Pancreas (tissue), 10 donors: ENCODE measurements at regions not wholly inside any gene's neighbourhood (a gene's known extent, or its start where the extent isn't known, plus 50 kb on each side); places are given as distances from the start of the nearest gene placed in this dataset.
"Not testable (repeated sequence)": the region's sequence is repeated elsewhere in the genome, so short reads cannot be mapped to it uniquely, and the experiment has no call there.

Experiments
- ATAC-seq, 4 donors: fragments of 200-7000 bp; cut with Tn5 transposase; one replicate each; pipeline versions ENCODE4 v1.8.0 to v1.9.1; 2020; ENCODE audit warnings: mild to moderate bottlenecking in 4 of 4, moderate library complexity in 4 of 4
- DNase-seq, 6 donors: peaks; one replicate each; pipeline ENCODE4 v3.0.0-alpha.2; 2020
- FAIRE-seq: peaks from 2 replicates; lab custom pipeline; 2012; peaks lifted over from hg19 to GRCh38; lab: Jason Lieb, UNC
- H3K27ac ChIP-seq, 4 donors: fragments of 200-600 bp; sonication (generic); 1 replicate in 3 of 4; 2 replicates in 1 of 4; pipeline versions ENCODE4 v1.5.0 to v1.8.0; 2020
- H3K27me3 ChIP-seq, 4 donors: fragments of 200-600 bp; one replicate each; pipeline ENCODE4 v1.8.0; 2021
- H3K36me3 ChIP-seq, 3 donors: fragments of 200-600 bp; sonication (generic) in 1 of 3; one replicate each; pipeline versions ENCODE4 v1.5.0 to v1.8.0; 2020 to 2021
- H3K4me1 ChIP-seq, 3 donors: fragments of 200-600 bp; one replicate each; pipeline ENCODE4 v1.8.0; 2021
- H3K4me3 ChIP-seq, 4 donors: fragments of 200-600 bp; sonication (generic) in 2 of 4; one replicate each; pipeline versions ENCODE4 v1.5.0 to v1.8.0; 2020 to 2021
- H3K9me3 ChIP-seq, 4 donors: fragments of 200-600 bp; one replicate each; pipeline ENCODE4 v1.8.0; 2021
- CTCF ChIP-seq, 4 donors: fragments of 200-600 bp; sonication (generic) in 3 of 4; IDR thresholded peaks; one replicate each; pipeline versions ENCODE4 v1.5.0 to v1.8.0; 2021; ENCODE audit warnings: antibody characterized with exemption in 4 of 4
- WGBS, 2 donors: extraction: QIAGEN DNeasy Blood & Tissue Kit; methylation state at CpG; one replicate each; pipeline ENCODE4 v1.1.7; 2013; 5-methylcytosine and 5-hydroxymethylcytosine counted together
- intact Hi-C, 3 donors: fragments of 100-400 bp; cut with DNase I; formaldehyde crosslinking; loops; one replicate each; pipeline versions ENCODE4 v1.11.1 to v1.14.2; 2022
- donor health status: healthy with polysubstance abuse.
- donor health status: DM: no; HTN: no; CAD: no; lungs with moderate emphysema.
- donor health status: DM: no; HTN: no; CAD: no.
- donor health status: control.
- donor health status: control.
- donor health status: Bipolar disorder and iron deficiency.
- donor health status: DM: yes; HTN: yes; CAD: no.
- donor health status: DM: no; HTN: no; CAD: no.
- donor health status: DM: no; HTN: no; CAD: no.
- donor health status: DM: yes; HTN: yes; CAD: no.

GRCh38 chr3:31096661-31097395 lies 202.4 kb upstream of the GADL1 start:
- no peaks in the 10 kb centered on the region for H3K4me1 ChIP-seq
- no peaks in the 10 kb centered on the region for H3K36me3 ChIP-seq
- no peak for DNase-seq
- intact Hi-C loops = no loop called here
- no peak overlapping the region for H3K4me3 ChIP-seq
- H3K9me3 ChIP-seq = no peaks in the 10 kb centered on the region
- H3K27ac ChIP-seq = no peak overlapping the region
- no peak for ATAC-seq
- TF ChIP-seq CTCF (IDR thresholded peaks at IDR 0.05) = no peak
- FAIRE-seq = no peak
- 80 to 81% methylated on average over 5 of the region's 5 CpGs for WGBS, 2 donors
- H3K27me3 ChIP-seq = no peaks in the 10 kb centered on the region

GRCh38 chr3:31100519-31100918 lies 206.1 kb upstream of the GADL1 start:
- Histone ChIP-seq H3K4me1 (no peaks in the 10 kb centered on the region), H3K27ac (no peak overlapping the region), H3K4me3 (no peak overlapping the region), H3K27me3 (no peaks in the 10 kb centered on the region), H3K9me3 (no peaks in the 10 kb centered on the region), H3K36me3 (no peaks in the 10 kb centered on the region)
- TF ChIP-seq CTCF (IDR thresholded peaks at IDR 0.05) = no peak
- DNase-seq (no peak), FAIRE-seq (no peak), ATAC-seq (no peak)
- 90 to 97% methylated on average over 1 of the region's 1 CpG for WGBS, 2 donors
- intact Hi-C loops = no loop called here

- H3K4me3 ChIP-seq, DNase-seq, intact Hi-C loops, H3K36me3 ChIP-seq, FAIRE-seq, H3K9me3 ChIP-seq, H3K27ac ChIP-seq, H3K4me1 ChIP-seq, H3K27me3 ChIP-seq, ATAC-seq: not testable (repeated sequence)
- WGBS, 2 donors = 46 to 48% methylated on average over 1 of the region's 1 CpG
These were observed 206.8 kb upstream of the GADL1 start for GRCh38 chr3:31101285-31101684.

GRCh38 chr3:31102196-31102879 lies 207.9 kb upstream of the GADL1 start:
- 69 to 73% methylated on average over 8 of the region's 8 CpGs for WGBS, 2 donors
- Histone ChIP-seq H3K27ac (no peak overlapping the region), H3K27me3 (no peaks in the 10 kb centered on the region), H3K36me3 (no peaks in the 10 kb centered on the region), H3K4me1 (no peaks in the 10 kb centered on the region), H3K9me3 (no peaks in the 10 kb centered on the region), H3K4me3 (no peak overlapping the region)
- TF ChIP-seq CTCF (IDR thresholded peaks at IDR 0.05) = no peak
- ATAC-seq (no peak), DNase-seq (no peak), FAIRE-seq (no peak)
- intact Hi-C loops = no loop called here

GRCh38 chr3:31103181-31103580 lies 208.7 kb upstream of the GADL1 start:
- WGBS, 2 donors = 47 to 64% methylated on average over 2 of the region's 2 CpGs
- Histone ChIP-seq H3K27me3 (no peaks in the 10 kb centered on the region), H3K4me3 (no peak overlapping the region), H3K27ac (no peak overlapping the region), H3K9me3 (no peaks in the 10 kb centered on the region), H3K4me1 (no peaks in the 10 kb centered on the region), H3K36me3 (no peaks in the 10 kb centered on the region)
- no peak for TF ChIP-seq CTCF (IDR thresholded peaks at IDR 0.05)
- no peak for FAIRE-seq
- no peak for ATAC-seq
- intact Hi-C loops = no loop called here
- DNase-seq = no peak
